SK-N-SH (cell line): ENCODE measurements at regions not wholly inside any gene's neighbourhood (a gene's known extent, or its start where the extent isn't known, plus 50 kb on each side); places are given as distances from the start of the nearest gene placed in this dataset.

ENCODE experiments used
- CTCF ChIA-PET: fragments of 300-600, 350-600 bp; formaldehyde crosslinking; extraction: SDS; loops from one replicate; lab custom pipeline; 2021; lab: Yijun Ruan, JAX
- POLR2A ChIA-PET: fragments of 350-600 bp; sonication (Branson Sonifier 250); formaldehyde crosslinking; extraction: SDS; loops from one replicate; lab custom pipeline; 2020; ENCODE audit warnings: antibody characterized with exemption, inconsistent platforms; lab: Yijun Ruan, JAX
- DNase-seq: peaks from one replicate; pipeline ENCODE4 v3.0.0; 2012
- H2AFZ ChIP-seq: fragments of 200-600 bp; sonication (generic); 2 replicates; pipeline ENCODE4 v1.8.1; 2016; ENCODE audit warnings: antibody characterized with exemption, mild to moderate bottlenecking, low read depth
- H3F3A ChIP-seq: fragments of 200-600 bp; sonication (generic); replicated peaks from 2 replicates; pipeline ENCODE3; 2016; ENCODE audit warnings: antibody characterized with exemption, mild to moderate bottlenecking; ENCODE audit not compliant: insufficient read depth
- H3K27ac ChIP-seq, 2 experiments: fragments of 200-500 bp in 1 of 2; fragments of 200-600 bp in 1 of 2; sonication (Bioruptor generic) in 1 of 2; sonication (generic), shearing (Covaris generic) in 1 of 2; 2 replicates each; pipeline versions ENCODE4 v1.5.1 to v1.6.1; 2014 to 2016; ENCODE audit warnings: low read depth in 2 of 2, inconsistent platforms in 1 of 2, low read length in 1 of 2, mild to moderate bottlenecking in 1 of 2, mixed read lengths in 1 of 2
- H3K27me3 ChIP-seq: fragments of 200-600 bp; sonication (generic), shearing (Covaris generic); 2 replicates; pipeline ENCODE4 v1.6.1; 2016; ENCODE audit warnings: mixed run types; ENCODE audit not compliant: insufficient read depth
- H3K36me3 ChIP-seq, 2 experiments: fragments of 200-500 bp in 1 of 2; fragments of 200-600 bp in 1 of 2; sonication (Bioruptor generic) in 1 of 2; sonication (generic) in 1 of 2; replicated peaks in 1 of 2; 2 replicates each; pipeline versions ENCODE3 to v1.5.1; 2014 to 2016; ENCODE audit warnings: low read length in 1 of 2, mild to moderate bottlenecking in 1 of 2; ENCODE audit not compliant: insufficient read depth in 2 of 2, control insufficient read depth in 1 of 2
- H3K4me1 ChIP-seq, 2 experiments: fragments of 200-500 bp in 1 of 2; fragments of 200-600 bp in 1 of 2; sonication (Bioruptor generic) in 1 of 2; sonication (generic), shearing (Covaris generic) in 1 of 2; 2 replicates each; pipeline versions ENCODE4 v1.5.1 to v1.6.1; 2014 to 2016; ENCODE audit warnings: low read depth in 1 of 2, low read length in 1 of 2, mixed run types in 1 of 2; ENCODE audit not compliant: insufficient read depth in 2 of 2, control insufficient read depth in 1 of 2
- H3K4me2 ChIP-seq: fragments of 200-600 bp; sonication (generic), shearing (Covaris generic); 2 replicates; pipeline ENCODE4 v1.6.1; 2017; ENCODE audit warnings: mixed run types
- H3K4me3 ChIP-seq, 2 experiments: fragments of 200-500 bp in 1 of 2; fragments of 200-600 bp in 1 of 2; sonication (Bioruptor generic) in 1 of 2; sonication (generic), shearing (Covaris generic) in 1 of 2; 2 replicates each; pipeline versions ENCODE4 v1.5.1 to v1.8.1; 2014 to 2016; ENCODE audit warnings: low read depth in 2 of 2, inconsistent platforms in 1 of 2, low read length in 1 of 2, mild to moderate bottlenecking in 1 of 2, mixed read lengths in 1 of 2, moderate library complexity in 1 of 2
- H3K79me2 ChIP-seq: fragments of 200-600 bp; sonication (generic); 2 replicates; pipeline ENCODE4 v1.8.1; 2017; ENCODE audit warnings: mild to moderate bottlenecking; ENCODE audit not compliant: insufficient read depth
- H3K9ac ChIP-seq: fragments of 200-600 bp; sonication (generic); 2 replicates; pipeline ENCODE4 v1.6.1; 2017; ENCODE audit warnings: mixed run types
- H3K9me2 ChIP-seq: fragments of 200-600 bp; sonication (generic); 2 replicates; pipeline ENCODE4 v1.6.1; 2017; ENCODE audit warnings: mixed run types
- H3K9me3 ChIP-seq: fragments of 200-600 bp; sonication (generic); 2 replicates; pipeline ENCODE4 v1.6.1; 2017; ENCODE audit warnings: mixed run types, mild to moderate bottlenecking, moderate library complexity
- H4K20me1 ChIP-seq: fragments of 200-600 bp; sonication (generic); 2 replicates; pipeline ENCODE4 v1.6.1; 2017; ENCODE audit warnings: mild to moderate bottlenecking, mixed run types; ENCODE audit not compliant: insufficient read depth
- CTCF ChIP-seq: fragments of 200-600 bp; sonication (generic); IDR thresholded peaks from 2 replicates; pipeline ENCODE4 v1.6.1; 2017; ENCODE audit warnings: antibody characterized with exemption, mild to moderate bottlenecking, moderate library complexity
- EZH2phosphoT487 ChIP-seq: fragments of 200-600 bp; sonication (generic); IDR thresholded peaks from 2 replicates; pipeline ENCODE4 v1.6.1; 2017; ENCODE audit warnings: low read depth, mixed run types, mild to moderate bottlenecking, antibody characterized with exemption, moderate library complexity, borderline replicate concordance
- FOXJ3 ChIP-seq: sonication (generic); formaldehyde crosslinking; IDR thresholded peaks from 2 replicates; pipeline ENCODE4 v1.5.1; 2020; ENCODE audit warnings: mild to moderate bottlenecking, missing genetic modification reagents
- GABPA ChIP-seq: IDR thresholded peaks from 2 replicates; pipeline ENCODE4 v1.4.0; 2012; ENCODE audit warnings: low read depth, mild to moderate bottlenecking
- GATA2 ChIP-seq: sonication (generic); formaldehyde crosslinking; IDR thresholded peaks from 2 replicates; pipeline ENCODE4 v1.5.0; 2020; ENCODE audit warnings: mild to moderate bottlenecking, missing genetic modification reagents
- IRF3 ChIP-seq: fragments of 150-350 bp; IDR thresholded peaks from 2 replicates; pipeline ENCODE4 v1.6.1; 2016; ENCODE audit warnings: mild to moderate bottlenecking, low read depth, low read length
- MAX ChIP-seq: IDR thresholded peaks from 2 replicates; pipeline ENCODE4 v1.4.0; 2012; ENCODE audit warnings: low read depth
- MEF2A ChIP-seq: IDR thresholded peaks from 2 replicates; pipeline ENCODE4 v1.4.0; 2012; ENCODE audit warnings: low read depth, borderline replicate concordance
- MXI1 ChIP-seq: IDR thresholded peaks from 2 replicates; pipeline ENCODE4 v1.6.1; 2012; ENCODE audit warnings: mild to moderate bottlenecking, low read depth, low read length, improper control_type of control experiment
- REST ChIP-seq: IDR thresholded peaks from 2 replicates; pipeline ENCODE4 v1.6.1; 2012; ENCODE audit warnings: mild to moderate bottlenecking, low read depth, low read length, moderate library complexity
- SMC3 ChIP-seq: IDR thresholded peaks from 2 replicates; pipeline ENCODE4 v1.6.1; 2012; ENCODE audit warnings: low read depth, low read length, improper control_type of control experiment
- TAF1 ChIP-seq: IDR thresholded peaks from 2 replicates; pipeline ENCODE4 v1.6.1; 2012; ENCODE audit warnings: low read depth, mild to moderate bottlenecking, low read length, moderate library complexity, borderline replicate concordance
- TCF12 ChIP-seq: IDR thresholded peaks from 2 replicates; pipeline ENCODE4 v1.4.0; 2012
- USF2 ChIP-seq: fragments of 150-350 bp; IDR thresholded peaks from 2 replicates; pipeline ENCODE4 v1.6.1; 2017; ENCODE audit warnings: antibody characterized with exemption, low read length, low read depth, borderline replicate concordance
- YY1 ChIP-seq: IDR thresholded peaks from 2 replicates; pipeline ENCODE4 v1.4.0; 2012; ENCODE audit warnings: low read depth, mild to moderate bottlenecking
- WGBS: methylation state at CpG from one replicate; pipeline ENCODE4 v1.1.6; 2017; ENCODE audit warnings: low lambda C conversion rate; 5-methylcytosine and 5-hydroxymethylcytosine counted together

- Histone ChIP-seq H3K4me2 (no peak overlapping the region), H3K79me2 (no peaks in the 10 kb centered on the region), H4K20me1 (no peaks in the 10 kb centered on the region), H3K36me3 (no peaks in the 10 kb centered on the region), H3F3A (no peaks in the 10 kb centered on the region), H3K9ac (no peak overlapping the region)
- POLR2A ChIA-PET = no interaction called here
- 0% methylated on average over 2 of the region's 2 CpGs for WGBS
- DNase-seq = no peak
- no peak for TF ChIP-seq MEF2A
- TF ChIP-seq REST = no peak
- no peak for TF ChIP-seq MXI1
- no peak for TF ChIP-seq USF2
- TF ChIP-seq IRF3 = no peak
- TF ChIP-seq SMC3 = no peak
- TF ChIP-seq YY1 = no peak
- no peak for TF ChIP-seq TCF12
- TF ChIP-seq GATA2 (CRISPR knock-in tag) = no peak
- no peak for TF ChIP-seq FOXJ3
- TF ChIP-seq EZH2phosphoT487 = no peak
- no peak for TF ChIP-seq GABPA
- no peak for TF ChIP-seq CTCF
- no peak for TF ChIP-seq TAF1
- TF ChIP-seq MAX = no peak
- TF ChIP-seq, all 33 proteins: peak for 0
- Histone ChIP-seq H2AFZ (no peak overlapping the region), H3K9me3 (no peaks in the 10 kb centered on the region), H3K4me3 (no peak overlapping the region), H3K27ac (no peak overlapping the region), H3K9me2 (no peaks in the 10 kb centered on the region), H3K27me3 (no peaks in the 10 kb centered on the region; the same call in 1 of the 2 replicates), H3K4me1 (no peaks in the 10 kb centered on the region)
- CTCF ChIA-PET = no interaction called here
Observed at GRCh38 chr4:82241534-82241933, 132.3 kb downstream of the HNRNPD start.
